Esophagus mucosa (tissue), 1 donor: ENCODE measurements at regions not wholly inside any gene's neighbourhood (a gene's known extent, or its start where the extent isn't known, plus 50 kb on each side); places are given as distances from the start of the nearest gene placed in this dataset.
"Not testable (repeated sequence)": the region's sequence is repeated elsewhere in the genome, so short reads cannot be mapped to it uniquely, and the experiment has no call there.

Experiments
- ATAC-seq: fragments of 200-7000 bp; cut with Tn5 transposase; one replicate; pipeline ENCODE4 v1.9.1; 2020
- donor health status: DM: yes; HTN: yes; CAD: no.

DNA sequence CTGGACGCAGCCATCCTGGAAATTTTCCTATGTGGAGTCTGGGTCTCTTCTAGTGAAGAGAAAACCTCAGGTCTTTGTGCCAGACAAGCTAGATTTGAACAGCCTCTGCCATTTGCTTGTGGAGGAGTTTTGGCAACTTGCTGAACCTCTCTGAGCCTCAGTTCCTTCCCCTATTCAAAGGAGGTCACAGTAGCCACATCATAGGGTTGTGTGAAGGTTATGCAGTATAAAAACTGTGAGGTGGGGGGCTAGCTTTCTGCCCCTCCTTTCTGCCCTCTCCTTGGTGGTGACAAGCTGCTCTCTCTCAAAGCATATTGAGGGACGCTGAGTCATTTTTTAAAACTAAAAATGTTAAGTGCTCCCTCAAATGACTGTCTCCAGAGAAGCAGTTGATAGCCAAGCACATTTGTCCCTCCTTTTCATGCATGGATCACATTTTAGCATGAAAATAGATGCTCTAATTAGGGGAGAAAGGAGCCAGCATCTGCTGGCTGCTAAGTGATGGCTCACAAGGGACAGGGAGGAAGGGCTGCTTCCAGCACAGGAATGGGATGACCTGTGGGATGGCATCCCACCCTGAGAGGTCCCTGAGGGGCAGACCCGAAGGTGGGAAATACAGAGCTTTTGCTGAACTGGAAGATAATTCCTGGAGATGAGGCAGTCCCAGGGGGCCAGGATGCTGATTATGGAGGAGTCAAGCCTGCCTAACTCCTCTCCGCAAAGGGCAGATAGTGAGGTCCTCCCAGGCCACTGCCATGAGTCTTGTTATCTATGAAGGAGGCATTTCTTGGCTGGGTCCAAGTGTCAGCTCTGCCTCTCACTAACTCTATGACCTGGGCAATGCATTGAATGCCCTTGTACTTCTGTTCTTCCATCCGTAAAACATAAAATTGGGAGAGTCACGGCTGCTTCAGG lies 218.8 kb downstream of the RAB11FIP4 start:
- ATAC-seq: no peak

DNA sequence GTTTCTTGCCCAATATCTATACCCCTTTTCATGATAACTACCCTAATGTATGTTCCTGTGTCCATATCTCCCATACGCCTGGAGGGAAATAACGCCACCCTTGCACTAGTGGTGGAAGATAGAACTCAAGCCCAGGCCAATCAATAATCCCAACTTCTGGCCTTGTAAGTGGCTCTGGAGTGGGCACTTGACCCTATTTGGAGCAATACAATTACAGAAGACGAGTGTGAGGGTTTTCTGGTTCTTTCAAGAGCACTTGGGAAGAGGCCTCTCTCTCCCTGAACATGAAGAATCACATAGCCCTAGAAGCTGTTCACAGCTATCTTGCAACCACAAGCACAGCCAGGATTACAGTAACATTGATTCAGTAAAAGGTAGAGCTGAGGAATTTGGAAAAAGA lies 217.9 kb downstream of the RAB11FIP4 start:
- ATAC-seq: no peak

DNA sequence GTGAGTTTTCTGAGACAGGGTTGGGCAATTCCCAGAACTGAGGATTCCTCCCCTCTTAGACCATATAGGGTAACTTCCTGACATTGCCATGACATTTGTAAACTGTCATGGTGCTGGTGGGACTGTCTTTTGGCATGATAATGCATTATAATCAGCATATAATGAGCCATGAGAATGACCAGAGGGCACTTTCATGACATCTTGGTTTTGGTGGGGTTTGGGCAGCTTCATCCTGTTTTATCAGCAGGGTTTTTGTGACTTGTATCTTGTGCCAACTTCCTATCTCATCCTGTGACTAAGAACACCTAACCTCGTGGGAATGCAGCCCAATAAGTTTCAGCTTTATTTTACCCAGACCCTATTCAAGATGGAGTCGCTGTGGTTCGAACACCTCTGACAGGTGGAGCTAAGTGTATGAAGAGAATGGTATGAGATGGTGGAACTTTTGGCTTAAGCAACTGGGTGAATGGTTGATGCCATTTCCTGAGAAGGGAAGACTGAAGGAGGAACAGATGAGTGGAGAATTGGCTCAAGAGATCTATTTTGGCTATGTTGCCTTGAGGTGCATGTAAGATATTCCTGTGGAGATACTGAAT lies 217.3 kb downstream of the RAB11FIP4 start:
- ATAC-seq: no peak

DNA sequence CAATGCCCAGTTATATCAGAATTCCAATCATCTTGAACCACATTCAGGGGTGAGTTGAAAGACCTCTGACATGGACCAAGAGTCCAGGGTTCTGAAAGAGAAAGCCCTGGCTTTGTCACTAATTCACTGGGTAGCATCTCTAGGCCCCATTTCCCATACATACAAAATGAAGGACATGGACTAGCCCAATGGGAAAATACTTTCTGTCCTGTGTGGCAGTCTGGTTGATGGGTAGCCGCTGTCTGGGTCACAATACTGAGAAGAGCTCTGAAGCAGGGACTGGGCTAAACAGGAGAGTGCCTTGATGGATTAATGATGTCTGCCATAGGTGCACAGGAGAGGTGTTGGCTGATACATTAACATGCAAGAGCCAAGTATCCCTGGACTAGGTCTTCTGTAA lies 214.3 kb downstream of the RAB11FIP4 start:
- no peak for ATAC-seq

DNA sequence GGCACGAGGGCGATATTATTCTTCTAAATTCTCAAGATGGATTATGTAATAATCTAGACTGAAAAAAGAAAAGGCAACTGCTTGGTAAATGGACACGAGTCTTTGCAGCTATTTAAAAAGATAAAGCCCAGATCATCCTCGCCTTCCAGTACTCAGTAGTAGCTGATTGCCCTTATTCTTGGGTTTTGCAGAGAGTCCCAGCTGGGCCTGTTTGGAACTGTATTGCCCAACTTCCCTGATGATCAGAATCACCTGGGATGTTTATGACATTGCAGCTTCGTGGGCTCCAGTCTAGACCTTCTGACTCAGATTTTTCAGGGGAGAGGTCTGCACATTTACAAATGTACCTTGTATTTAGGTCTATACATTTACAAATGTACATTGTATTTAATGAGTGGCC lies 213.5 kb downstream of the RAB11FIP4 start:
- ATAC-seq: no peak

DNA sequence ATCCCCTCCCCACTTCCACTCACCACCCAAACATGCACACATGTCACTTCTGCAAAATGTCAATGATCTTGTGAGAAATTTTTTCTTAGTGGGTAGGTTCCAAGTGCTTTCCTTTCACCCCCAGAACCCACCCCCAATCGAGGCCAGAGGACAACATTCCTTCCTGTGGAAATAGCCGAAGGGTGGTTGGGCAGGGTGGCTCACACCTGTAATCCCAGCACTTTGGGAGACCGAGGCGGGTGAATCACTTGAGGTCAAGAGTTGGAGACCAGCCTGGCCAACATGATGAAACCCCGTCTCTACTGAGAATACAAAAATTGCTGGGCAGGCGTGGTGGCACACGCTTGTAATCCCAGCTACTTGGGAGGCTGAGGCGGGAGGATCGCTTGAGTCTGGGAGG lies 208.7 kb downstream of the RAB11FIP4 start:
- ATAC-seq: not testable (repeated sequence)

DNA sequence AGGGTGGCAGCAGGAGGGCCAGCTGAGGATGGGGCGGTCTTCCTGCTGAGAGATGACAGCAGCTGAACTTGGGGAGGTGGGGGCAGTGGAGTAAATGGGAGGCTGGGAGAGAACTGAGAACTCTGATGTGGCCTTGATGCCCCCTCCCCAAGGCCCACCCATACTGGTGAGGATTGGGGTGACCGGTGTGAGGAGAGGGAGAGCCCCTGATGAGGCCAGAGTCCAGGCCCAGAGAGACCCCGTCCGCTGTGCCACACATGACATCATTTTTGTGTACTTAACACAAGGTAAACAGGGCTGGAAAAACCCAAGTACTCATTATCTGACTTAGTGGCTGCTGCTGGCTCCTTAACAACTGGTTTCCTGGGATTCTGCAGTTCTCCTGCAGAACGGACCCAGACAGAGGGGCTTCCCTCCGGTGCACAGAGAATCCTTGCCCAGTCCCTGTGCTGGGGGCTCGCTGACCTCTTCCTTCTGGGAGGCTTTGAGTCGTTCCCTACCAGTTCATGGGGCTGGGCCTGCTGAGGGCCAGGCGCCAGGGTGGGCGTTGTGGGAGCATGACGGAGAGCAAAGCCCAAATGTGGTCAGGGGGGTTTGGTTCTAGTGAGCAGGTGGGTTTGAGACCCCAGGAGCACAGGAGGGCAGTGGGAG lies 207.6 kb downstream of the RAB11FIP4 start:
- ATAC-seq: no peak

DNA sequence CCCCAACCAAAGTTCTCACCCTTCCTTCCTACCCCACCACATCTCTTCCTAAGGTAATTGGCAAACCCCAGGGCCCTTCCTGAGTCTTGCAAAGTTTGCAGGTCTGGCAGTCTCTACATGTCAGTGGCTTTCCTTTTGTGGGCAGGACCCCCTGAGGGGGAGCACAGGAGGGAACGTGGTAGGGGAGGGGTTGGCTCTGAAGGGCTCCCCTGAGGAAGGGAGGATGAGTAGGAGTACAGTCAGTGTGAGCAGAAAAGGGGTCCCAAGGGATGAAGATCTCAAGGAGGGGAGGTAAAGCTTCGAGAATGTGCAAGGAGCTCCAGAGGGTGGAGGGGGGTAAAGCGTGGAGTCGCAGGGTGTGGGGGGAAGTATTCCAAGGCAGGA lies 206.9 kb downstream of the RAB11FIP4 start:
- ATAC-seq: no peak

DNA sequence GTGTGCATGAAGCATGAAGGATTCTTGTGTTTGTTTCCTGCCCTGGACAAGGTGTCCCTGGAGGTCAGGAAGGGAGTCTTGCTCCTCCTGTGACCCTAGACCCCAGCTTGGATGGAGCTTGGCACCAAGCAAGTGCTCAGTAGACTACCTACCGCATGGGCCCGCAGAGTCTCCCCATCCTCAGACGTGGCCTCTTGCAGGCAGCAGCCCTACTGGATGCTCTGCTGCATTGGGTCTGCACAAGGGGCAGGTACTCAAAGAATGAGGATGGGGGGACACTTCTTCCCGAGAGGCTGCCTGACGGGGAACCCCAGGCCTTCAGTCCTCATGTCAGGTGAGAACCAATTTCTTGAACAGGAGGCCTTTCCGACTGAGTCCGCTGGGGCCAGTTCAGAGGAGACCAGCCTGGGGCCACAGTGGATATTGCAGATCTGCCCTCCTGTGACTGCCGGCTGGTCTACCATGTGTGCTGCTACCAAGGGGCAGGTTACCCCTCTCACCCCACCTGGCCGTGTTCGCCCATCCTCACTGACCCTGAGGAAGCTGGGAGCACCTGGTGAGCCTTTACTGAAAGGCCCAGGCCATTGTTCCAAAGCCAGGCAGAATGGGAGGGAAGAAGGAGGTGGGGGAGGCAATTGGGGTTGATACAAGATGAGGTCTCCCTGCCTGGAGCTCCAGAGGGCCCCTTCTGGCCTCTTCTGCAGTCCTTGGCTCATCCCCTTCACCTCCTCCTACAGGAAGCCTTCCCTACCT lies 206.3 kb downstream of the RAB11FIP4 start:
- ATAC-seq: no peak

DNA sequence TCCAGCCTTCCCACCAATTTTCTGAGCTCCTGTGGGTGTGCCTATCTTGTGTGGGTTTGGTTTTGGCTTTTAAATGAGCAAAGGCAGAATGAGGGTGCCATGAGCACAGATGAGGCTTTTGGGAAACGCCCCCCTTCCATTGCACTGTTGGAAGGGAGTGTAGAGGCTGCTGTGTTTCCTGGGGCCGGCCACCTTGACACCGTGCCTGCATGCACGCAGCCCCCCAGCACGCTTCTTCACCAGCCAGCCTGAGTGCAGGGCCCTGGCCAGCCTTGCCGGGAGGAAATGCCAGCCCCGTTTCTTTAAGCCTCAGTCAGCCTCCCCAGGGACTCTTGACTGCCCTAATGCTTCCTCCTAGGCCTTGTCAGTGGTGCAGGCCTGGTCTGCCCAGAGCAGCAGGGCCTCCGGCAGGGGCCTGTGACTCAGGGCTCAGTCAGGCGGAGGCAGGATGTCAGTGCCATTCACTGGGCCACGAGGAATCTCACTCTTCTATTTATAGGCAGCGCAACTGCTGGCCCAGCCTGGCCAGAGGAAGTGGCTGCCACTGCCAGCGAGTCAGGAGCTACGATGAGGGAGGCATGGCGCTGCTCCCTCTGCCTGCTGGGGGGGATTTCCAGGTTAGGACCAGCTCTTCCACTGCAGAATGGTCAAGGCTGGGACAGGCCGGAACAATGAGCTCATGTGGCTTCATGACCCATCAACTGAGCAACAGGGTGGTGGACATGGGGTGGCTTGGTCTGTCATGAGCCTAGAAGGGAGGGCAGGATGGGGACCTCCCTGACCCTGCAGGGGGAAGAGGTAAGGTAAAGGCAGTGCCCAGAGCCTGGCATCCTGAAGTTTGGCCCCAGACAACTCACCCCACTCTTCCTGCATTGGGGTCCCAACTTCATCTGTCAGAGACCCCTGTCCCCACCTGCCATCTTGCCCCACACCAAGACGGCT lies 205.2 kb downstream of the RAB11FIP4 start:
- peak; percentile 94 for ATAC-seq

DNA sequence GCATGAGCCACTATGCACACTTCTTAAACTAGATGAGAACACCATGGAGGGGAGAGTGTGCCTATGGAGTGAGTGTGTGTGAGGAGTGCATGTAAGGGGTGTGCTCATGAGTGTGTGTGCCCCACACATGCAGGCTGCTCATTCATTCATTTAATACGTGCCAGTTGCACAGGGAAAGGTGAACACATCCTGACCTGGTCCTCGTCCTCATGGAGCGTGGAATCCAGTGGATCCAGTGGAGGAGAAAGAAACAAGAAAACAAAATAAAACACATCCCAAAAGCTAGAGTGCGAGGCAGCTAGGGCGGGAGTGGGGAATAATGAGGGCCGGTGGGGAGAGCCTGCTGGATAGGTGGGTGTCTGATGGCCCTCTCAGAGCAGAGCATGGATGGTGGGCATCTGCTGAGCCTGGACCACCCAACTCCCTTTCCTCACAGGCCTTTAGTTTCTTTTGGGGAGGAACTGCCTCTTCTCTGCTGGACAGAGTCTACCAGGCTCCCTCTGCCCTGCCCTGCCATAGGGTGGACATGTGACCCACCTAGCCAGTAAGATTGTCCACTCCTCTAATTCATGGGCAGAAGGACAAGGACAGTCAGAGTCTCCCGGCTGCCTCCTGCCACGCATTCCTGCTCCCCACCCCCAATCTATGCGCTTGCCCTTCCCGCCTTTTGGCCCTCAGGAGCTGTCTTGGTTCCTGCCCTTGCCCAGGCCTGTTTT lies 204.3 kb downstream of the RAB11FIP4 start:
- ATAC-seq: peak; percentile 38

DNA sequence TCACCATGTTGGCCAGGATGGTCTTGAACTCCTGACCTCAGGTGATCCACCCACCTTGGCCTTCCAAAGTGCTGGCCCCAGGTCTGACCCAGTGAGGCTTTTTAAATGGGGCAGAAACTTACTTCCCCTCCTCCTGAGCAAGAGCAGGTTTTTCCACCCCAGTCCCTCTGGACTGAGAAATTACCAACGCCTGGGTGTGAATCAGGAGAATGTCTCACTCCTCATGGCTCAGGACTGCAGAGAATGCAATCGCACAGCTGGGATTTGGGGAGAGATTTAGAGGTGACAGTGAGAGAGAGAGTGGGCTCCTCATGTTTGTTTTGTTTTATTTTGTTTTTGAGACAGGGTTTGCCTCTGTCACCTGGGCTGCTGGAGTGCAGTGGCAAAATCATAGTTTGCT lies 203.6 kb downstream of the RAB11FIP4 start:
- peak; percentile 46 for ATAC-seq

DNA sequence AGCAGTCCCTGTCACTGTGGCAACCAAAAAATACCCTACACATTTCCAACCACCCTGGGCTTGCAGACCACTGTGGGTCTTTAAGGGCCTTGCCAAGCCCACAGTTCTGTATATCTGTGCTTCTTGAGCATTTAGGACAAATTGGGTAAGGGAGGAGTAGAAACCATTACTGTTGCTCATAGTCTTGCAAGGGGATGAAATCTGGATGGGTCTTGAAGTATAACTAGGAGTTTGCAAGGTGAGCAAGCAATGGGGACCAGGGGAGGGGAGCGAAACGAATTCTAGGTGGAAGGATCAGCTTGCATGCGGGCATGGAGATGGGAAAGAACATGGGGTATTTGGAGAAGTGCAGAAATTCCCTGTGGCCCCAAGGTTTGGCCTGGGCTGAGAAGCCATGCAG lies 202.9 kb downstream of the RAB11FIP4 start:
- no peak for ATAC-seq

DNA sequence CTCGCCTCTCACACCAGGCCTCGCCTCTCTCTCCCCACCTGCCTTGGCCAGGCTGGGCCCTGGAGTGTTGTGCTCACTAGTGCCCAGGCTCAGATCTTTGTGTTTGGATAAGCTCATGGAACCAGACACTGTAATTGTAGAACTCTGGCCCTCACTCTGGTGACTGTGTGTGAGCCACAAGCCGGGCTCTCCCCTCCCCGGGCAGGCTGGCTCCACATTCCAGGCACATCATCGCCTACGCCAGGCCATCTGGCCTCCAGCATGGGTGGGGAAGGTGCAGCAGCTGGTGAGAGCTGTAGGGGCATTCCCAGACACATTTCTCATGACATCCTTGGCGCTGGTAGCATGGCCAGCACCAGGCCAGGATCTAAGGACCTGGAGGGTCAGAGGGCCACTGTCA lies 202.3 kb downstream of the RAB11FIP4 start:
- ATAC-seq: peak; percentile 56

DNA sequence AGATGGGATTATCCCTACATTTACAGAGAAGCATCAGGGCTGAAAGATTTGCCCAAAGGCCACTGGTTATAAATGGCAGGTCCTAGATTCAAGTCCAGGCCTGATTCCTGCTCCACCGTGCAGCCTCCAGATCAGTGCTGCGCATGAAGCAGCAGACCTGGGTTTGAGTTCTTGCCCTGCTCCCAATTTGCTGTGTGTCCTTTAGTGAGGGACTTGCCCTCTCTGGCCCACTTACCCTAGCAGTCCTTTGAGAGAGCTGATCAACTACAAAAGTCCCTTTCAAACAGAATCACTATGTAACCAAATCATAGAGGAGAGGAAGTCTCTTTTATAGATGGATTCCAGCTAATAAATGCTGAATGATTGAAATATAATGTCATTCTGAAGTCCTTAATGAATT lies 200.4 kb downstream of the RAB11FIP4 start:
- ATAC-seq: no peak

DNA sequence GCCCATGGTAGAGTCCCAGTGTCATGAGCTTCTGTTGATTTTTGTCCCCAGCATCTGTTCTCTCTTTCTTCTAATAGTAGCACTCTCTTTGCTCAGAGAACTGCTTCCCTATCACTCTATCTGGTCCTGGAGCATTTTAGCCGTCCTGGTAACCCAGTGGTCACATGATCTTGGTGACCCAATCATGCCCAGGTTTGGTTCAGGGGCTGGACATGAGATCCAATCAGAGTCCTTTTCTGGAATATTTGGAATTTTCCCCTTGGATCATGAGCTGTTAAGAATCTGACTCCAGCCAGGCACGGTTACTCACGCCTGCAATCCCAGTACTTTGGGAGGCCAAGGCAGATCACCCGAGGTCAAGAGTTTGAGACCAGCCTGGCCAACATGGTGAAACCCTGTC lies 197.0 kb downstream of the RAB11FIP4 start:
- no peak for ATAC-seq

DNA sequence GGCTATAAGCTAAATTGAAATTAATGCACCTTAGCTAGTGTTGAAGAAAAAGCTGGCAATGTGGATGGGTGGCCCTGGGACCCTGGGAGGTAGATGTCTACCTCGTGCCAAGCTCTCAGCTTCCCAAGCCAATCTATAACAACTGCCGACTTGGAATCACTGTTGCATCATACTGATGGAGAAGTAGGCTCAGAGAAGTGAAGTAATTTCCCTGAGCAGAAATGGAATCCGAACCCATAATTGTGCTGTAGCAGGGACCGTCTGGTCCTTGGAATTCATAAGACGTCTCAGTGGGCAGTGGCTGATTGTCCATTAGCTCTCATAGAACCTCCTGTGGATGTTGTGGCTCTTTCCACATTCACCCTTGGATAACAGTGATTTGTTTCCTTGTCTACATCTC lies 196.6 kb downstream of the RAB11FIP4 start:
- no peak for ATAC-seq
